PC-3 (cell line): ENCODE measurements at regions not wholly inside any gene's neighbourhood (a gene's known extent, or its start where the extent isn't known, plus 50 kb on each side); places are given as distances from the start of the nearest gene placed in this dataset.

ENCODE experiments used
- ATAC-seq: fragments of 200-7000 bp; cut with Tn5 transposase; 2 replicates; pipeline ENCODE4 v1.9.1; 2020; ENCODE audit warnings: mild to moderate bottlenecking, moderate library complexity
- BruUV-seq: library from RNA; stranded (reverse); fragments of 400-500 nt; replicated peaks from 2 replicates; lab custom pipeline; 2021; lab: Mats Ljungman, UMichigan
- CTCF ChIA-PET: fragments of 300-600 bp; sonication (Branson Sonifier 250); formaldehyde crosslinking; loops from one replicate; lab custom pipeline; 2022; ENCODE audit warnings: antibody characterized with exemption; lab: Charles Lee
- POLR2A ChIA-PET: fragments of 300-600 bp; sonication (Branson Sonifier 250); formaldehyde crosslinking; loops from one replicate; lab custom pipeline; 2022; ENCODE audit warnings: antibody characterized with exemption; ENCODE audit not compliant: unreplicated experiment; lab: Charles Lee
- DNase-seq: peaks from one replicate; pipeline ENCODE4 v3.0.0-alpha.2; 2015
- H2AFZ ChIP-seq: fragments of 300-600 bp; sonication (generic); 2 replicates; pipeline ENCODE4 v1.6.0; 2016; ENCODE audit warnings: antibody characterized with exemption, low read length
- H3F3A ChIP-seq: fragments of 300-600 bp; sonication (generic); one replicate; pipeline ENCODE4 v1.6.0; 2017; ENCODE audit warnings: antibody characterized with exemption, low read length, control low read depth, mild to moderate bottlenecking; ENCODE audit not compliant: unreplicated experiment
- H3K27ac ChIP-seq: fragments of 300-600 bp; sonication (generic); 2 replicates; pipeline ENCODE4 v1.5.1; 2016; ENCODE audit warnings: mild to moderate bottlenecking, low read length
- H3K27me3 ChIP-seq: fragments of 300-600 bp; sonication (generic); 2 replicates; pipeline ENCODE4 v1.6.1; 2016; ENCODE audit warnings: low read length, mixed read lengths
- H3K36me3 ChIP-seq: fragments of 300-600 bp; sonication (generic); 2 replicates; pipeline ENCODE4 v1.6.1; 2016; ENCODE audit warnings: low read depth, mixed run types, low read length, mixed read lengths
- H3K4me1 ChIP-seq: fragments of 300-600 bp; sonication (generic); 2 replicates; pipeline ENCODE4 v1.5.1; 2016; ENCODE audit warnings: low read length; ENCODE audit not compliant: insufficient read depth
- H3K4me2 ChIP-seq: fragments of 300-600 bp; sonication (generic); 2 replicates; pipeline ENCODE4 v1.6.0; 2016; ENCODE audit warnings: low read length
- H3K4me3 ChIP-seq: fragments of 300-600 bp; sonication (generic); 2 replicates; pipeline ENCODE4 v1.5.1; 2016; ENCODE audit warnings: mild to moderate bottlenecking, low read length, mixed read lengths
- H3K79me2 ChIP-seq: fragments of 300-600 bp; sonication (generic); 2 replicates; pipeline ENCODE4 v1.6.1; 2017; ENCODE audit warnings: low read length, mixed read lengths
- H3K9ac ChIP-seq: fragments of 300-600 bp; sonication (generic); 2 replicates; pipeline ENCODE4 v1.6.0; 2016; ENCODE audit warnings: mild to moderate bottlenecking, low read length
- H3K9me2 ChIP-seq: fragments of 300-600 bp; sonication (generic); replicated peaks from 2 replicates; pipeline ENCODE4 v1.6.1; 2016; ENCODE audit warnings: mixed run types, low read length, mixed read lengths
- H3K9me3 ChIP-seq: fragments of 300-600 bp; sonication (generic); 2 replicates; pipeline ENCODE4 v1.6.1; 2016; ENCODE audit warnings: low read length, mixed read lengths
- H4K20me1 ChIP-seq: fragments of 300-600 bp; sonication (generic); 2 replicates; pipeline ENCODE4 v1.6.1; 2016; ENCODE audit warnings: low read length, mixed read lengths
- CTCF ChIP-seq: fragments of 300-600 bp; sonication (generic); conservative IDR thresholded peaks from 2 replicates; pipeline ENCODE4 v1.5.1; 2017; ENCODE audit warnings: antibody characterized with exemption, low read depth, mild to moderate bottlenecking, low read length
- EZH2 ChIP-seq: fragments of 300-600 bp; sonication (generic); IDR thresholded peaks from one replicate; pipeline ENCODE4 v1.6.1; 2017; ENCODE audit warnings: antibody characterized with exemption, mild to moderate bottlenecking, low read length; ENCODE audit not compliant: unreplicated experiment
- EZH2phosphoT487 ChIP-seq: fragments of 300-600 bp; sonication (generic); IDR thresholded peaks from 2 replicates; pipeline ENCODE4 v1.6.1; 2018; ENCODE audit warnings: mild to moderate bottlenecking, antibody characterized with exemption, low read length, borderline replicate concordance
- intact Hi-C: fragments of 100-400 bp; cut with micrococcal nuclease; formaldehyde crosslinking; loops from 2 replicates; pipeline ENCODE4 v1.9.0; 2023

GRCh38 chr1:208858738-208859137, 614.6 kb upstream of the PLXNA2 start:
- BruUV-seq: no TSS peak
- Histone ChIP-seq H3K79me2 (no peaks in the 10 kb centered on the region), H3K9ac (no peak overlapping the region), H3K9me2 (no peaks in the 10 kb centered on the region), H4K20me1 (no peaks in the 10 kb centered on the region), H3K4me1 (peaks cover 8% of the 10 kb centered on the region; the same call in 1 of the 2 replicates), H3K4me2 (no peak overlapping the region), H3K27ac (no peak overlapping the region), H3K27me3 (no peaks in the 10 kb centered on the region), H3K9me3 (no peaks in the 10 kb centered on the region), H3K36me3 (no peaks in the 10 kb centered on the region), H2AFZ (no peak overlapping the region), H3F3A (no peaks in the 10 kb centered on the region), H3K4me3 (no peak overlapping the region)
- DNase-seq (no peak), ATAC-seq (no peak)
- ChIA-PET POLR2A (no interaction called here), CTCF (interaction anchor here (0.6 kb wide), 1 partner anchor 1549 kb away, joined by 4 read pairs; no protein-coding TSS in a partner anchor)
- TF ChIP-seq CTCF (no peak), EZH2 (no peak), EZH2phosphoT487 (no peak)
- intact Hi-C loops: no loop called here

GRCh38 chr1:208864366-208864965, 620.3 kb upstream of the PLXNA2 start:
- no peak for ATAC-seq
- TF ChIP-seq EZH2phosphoT487 (no peak), EZH2 (no peak), CTCF (no peak)

DNA sequence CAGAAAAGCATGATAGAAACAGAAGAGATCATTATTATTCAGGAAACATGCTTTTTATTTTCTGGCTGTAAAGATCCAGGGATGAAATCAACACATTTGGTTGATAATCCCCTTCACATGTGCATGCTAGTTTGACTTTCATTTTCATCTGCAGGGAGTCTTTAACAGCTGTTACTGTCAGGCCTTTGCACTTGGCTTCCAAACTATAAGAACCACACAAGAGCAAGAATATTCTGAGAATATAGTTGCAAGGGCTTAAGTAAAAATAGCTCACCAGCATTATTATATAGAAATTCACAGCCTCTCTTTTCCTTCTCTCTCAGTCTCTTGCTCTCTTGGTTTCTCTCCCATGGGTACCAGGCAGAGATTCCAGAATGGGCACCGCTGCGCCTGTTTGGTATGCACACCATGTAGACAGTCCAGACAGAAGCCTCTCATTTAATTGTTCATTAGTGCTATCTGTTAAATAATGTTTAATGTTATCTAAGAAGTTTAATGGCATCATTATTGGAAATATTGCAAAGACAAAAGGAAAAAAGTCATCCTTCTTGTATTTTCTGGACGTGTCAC, 622.3 kb upstream of the PLXNA2 start:
- TF ChIP-seq EZH2 (no peak), EZH2phosphoT487 (no peak), CTCF (no peak)
- DNase-seq (no peak), ATAC-seq (no peak)
- no peak overlapping the region for H2AFZ ChIP-seq
- no peaks in the 10 kb centered on the region for H4K20me1 ChIP-seq
- H3K4me1 ChIP-seq: peaks cover 6% of the 10 kb centered on the region
- no peaks in the 10 kb centered on the region for H3K79me2 ChIP-seq
- H3F3A ChIP-seq: no peaks in the 10 kb centered on the region
- BruUV-seq: no TSS peak
- POLR2A ChIA-PET: interaction anchor here (0.6 kb wide), 1 partner anchor 621 kb away, joined by 3 read pairs; no protein-coding TSS in a partner anchor
- H3K9me3 ChIP-seq: no peaks in the 10 kb centered on the region
- no peaks in the 10 kb centered on the region for H3K27me3 ChIP-seq
- intact Hi-C loops: no loop called here
- CTCF ChIA-PET: no interaction called here
- H3K4me2 ChIP-seq: no peak overlapping the region
- H3K27ac ChIP-seq: no peak overlapping the region
- H3K36me3 ChIP-seq: no peaks in the 10 kb centered on the region
- H3K9ac ChIP-seq: no peak overlapping the region
- no peaks in the 10 kb centered on the region for H3K9me2 ChIP-seq
- H3K4me3 ChIP-seq: no peak overlapping the region

More at GRCh38 chr1:208864366-208864965, 620.3 kb upstream of the PLXNA2 start:
- Histone ChIP-seq H3K27me3 (no peaks in the 10 kb centered on the region), H3K4me2 (no peak overlapping the region), H3K27ac (no peak overlapping the region), H3K9ac (no peak overlapping the region), H2AFZ (no peak overlapping the region), H3K4me1 (peaks cover 6% of the 10 kb centered on the region), H3F3A (no peaks in the 10 kb centered on the region), H3K9me3 (no peaks in the 10 kb centered on the region), H3K4me3 (no peak overlapping the region), H3K79me2 (no peaks in the 10 kb centered on the region), H3K9me2 (no peaks in the 10 kb centered on the region), H3K36me3 (no peaks in the 10 kb centered on the region), H4K20me1 (no peaks in the 10 kb centered on the region)
- ChIA-PET CTCF (no interaction called here), POLR2A (no interaction called here)
- intact Hi-C loops: no loop called here
- DNase-seq: peak; percentile 55
- no TSS peak for BruUV-seq
